HCT116 (cell line): ENCODE measurements at regions not wholly inside any gene's neighbourhood (a gene's known extent, or its start where the extent isn't known, plus 50 kb on each side); places are given as distances from the start of the nearest gene placed in this dataset.

ENCODE experiments used
- ATAC-seq: fragments of 200-7000 bp; cut with Tn5 transposase; 2 replicates; pipeline ENCODE4 v1.9.1; 2020; ENCODE audit warnings: mild to moderate bottlenecking, moderate library complexity
- BruUV-seq: library from RNA; stranded (reverse); fragments of 400-500 nt; replicated peaks from 2 replicates; lab custom pipeline; 2021; lab: Mats Ljungman, UMichigan
- CTCF ChIA-PET: fragments of 300-600 bp; sonication (Branson Sonifier 250); formaldehyde crosslinking; loops from one replicate; lab custom pipeline; 2021; ENCODE audit warnings: antibody characterized with exemption; lab: Charles Lee
- POLR2A ChIA-PET: fragments of 300-600, 350-600 bp; sonication (Branson Sonifier 250); formaldehyde crosslinking; loops from one replicate; lab custom pipeline; 2021; ENCODE audit warnings: antibody characterized with exemption; lab: Charles Lee
- RAD21 ChIA-PET, 2 experiments: fragments of 300-600 bp; sonication (Branson Sonifier 250); formaldehyde crosslinking; loops; one replicate each; lab custom pipeline; 2023; ENCODE audit warnings: low total read pairs in 2 of 2; ENCODE audit not compliant: uncharacterized antibody in 2 of 2, unreplicated experiment in 2 of 2, low non-redundant PET in 1 of 2; lab: Charles Lee
- DNase-seq: peaks from one replicate; pipeline ENCODE4 v3.0.0-alpha.2; 2010; ENCODE audit warnings: low read depth, low spot score
- H2AFZ ChIP-seq: fragments of 200-600 bp; shearing (Covaris generic), sonication (generic); 2 replicates; pipeline ENCODE4 v1.6.1; 2017; ENCODE audit warnings: low read depth, mixed run types, mixed read lengths, antibody characterized with exemption, low read length; ENCODE audit not compliant: poor library complexity, severe bottlenecking
- H3K27ac ChIP-seq: 2 replicates; pipeline ENCODE4 v1.5.1; 2012; ENCODE audit warnings: low read depth, low read length
- H3K27me3 ChIP-seq: fragments of 200-600 bp; sonication (generic); 2 replicates; pipeline ENCODE4 v1.6.1; 2016; ENCODE audit warnings: mixed run types, low read length, mixed read lengths; ENCODE audit not compliant: insufficient read depth
- H3K36me3 ChIP-seq, 2 experiments: fragments of 200-500 bp in 1 of 2; fragments of 200-600 bp in 1 of 2; sonication (Bioruptor generic) in 1 of 2; sonication (generic) in 1 of 2; 2 replicates each; pipeline versions ENCODE4 v1.5.1 to v1.6.1; 2014 to 2016; ENCODE audit warnings: low read length in 2 of 2, inconsistent platforms in 1 of 2, mixed read lengths in 1 of 2, mixed run types in 1 of 2; ENCODE audit not compliant: insufficient read depth in 2 of 2, control insufficient read depth in 1 of 2
- H3K4me1 ChIP-seq, 2 experiments: fragments of 200-600 bp in 1 of 2; sonication (generic) in 1 of 2; 2 replicates each; pipeline versions ENCODE4 v1.5.1 to v1.6.1; 2012 to 2017; ENCODE audit warnings: low read length in 2 of 2, inconsistent platforms in 1 of 2, mild to moderate bottlenecking in 1 of 2, mixed read lengths in 1 of 2, mixed run types in 1 of 2, moderate library complexity in 1 of 2; ENCODE audit not compliant: insufficient read depth in 2 of 2, control insufficient read depth in 1 of 2
- H3K4me2 ChIP-seq: fragments of 200-600 bp; sonication (generic); 2 replicates; pipeline ENCODE4 v1.6.1; 2017; ENCODE audit warnings: mixed run types, low read length, mixed read lengths
- H3K4me3 ChIP-seq, 2 experiments: fragments of 200-600 bp in 1 of 2; sonication (generic) in 1 of 2; replicated peaks in 1 of 2; 2 replicates each; pipeline ENCODE4 v1.5.1; 2011 to 2016; ENCODE audit warnings: low read length in 2 of 2, control low read depth in 1 of 2, low read depth in 1 of 2, mild to moderate bottlenecking in 1 of 2, mixed read lengths in 1 of 2, mixed run types in 1 of 2
- H3K79me2 ChIP-seq: fragments of 200-600 bp; sonication (generic); 2 replicates; pipeline ENCODE4 v1.6.1; 2017; ENCODE audit warnings: mild to moderate bottlenecking, mixed run types, low read length, moderate library complexity, mixed read lengths; ENCODE audit not compliant: insufficient read depth
- H3K9ac ChIP-seq: fragments of 200-600 bp; sonication (generic); 2 replicates; pipeline ENCODE4 v1.6.1; 2016; ENCODE audit warnings: low read length, mixed read lengths
- H3K9me2 ChIP-seq: fragments of 200-600 bp; sonication (generic), shearing (Covaris generic); 2 replicates; pipeline ENCODE4 v1.6.1; 2017; ENCODE audit warnings: mixed run types, mild to moderate bottlenecking, moderate library complexity; ENCODE audit not compliant: insufficient read depth
- H3K9me3 ChIP-seq, 2 experiments: fragments of 200-500 bp in 1 of 2; fragments of 200-600 bp in 1 of 2; sonication (Bioruptor generic) in 1 of 2; sonication (generic) in 1 of 2; 2 replicates each; pipeline ENCODE4 v1.6.1; 2014 to 2017; ENCODE audit warnings: low read length in 2 of 2, mixed read lengths in 2 of 2, inconsistent platforms in 1 of 2, low read depth in 1 of 2, mild to moderate bottlenecking in 1 of 2, mixed run types in 1 of 2, moderate library complexity in 1 of 2; ENCODE audit not compliant: control insufficient read depth in 1 of 2, insufficient read depth in 1 of 2
- H4K20me1 ChIP-seq: fragments of 200-600 bp; sonication (generic), shearing (Covaris generic); 2 replicates; pipeline ENCODE4 v1.6.1; 2017; ENCODE audit warnings: mixed run types, mild to moderate bottlenecking, moderate library complexity; ENCODE audit not compliant: insufficient read depth
- CBX3 ChIP-seq: IDR thresholded peaks from 2 replicates; pipeline ENCODE4 v1.6.1; 2012; ENCODE audit warnings: low read depth
- CEBPB ChIP-seq: IDR thresholded peaks from 2 replicates; pipeline ENCODE4 v1.6.1; 2012; ENCODE audit warnings: low read depth
- EGR1 ChIP-seq: IDR thresholded peaks from 2 replicates; pipeline ENCODE4 v1.6.1; 2012; ENCODE audit warnings: low read depth
- ELF1 ChIP-seq: IDR thresholded peaks from 2 replicates; pipeline ENCODE4 v1.6.1; 2012; ENCODE audit warnings: low read depth, borderline replicate concordance
- EZH2phosphoT487 ChIP-seq: fragments of 200-600 bp; IDR thresholded peaks from 2 replicates; pipeline ENCODE4 v1.6.1; 2018; ENCODE audit warnings: antibody characterized with exemption, borderline replicate concordance
- JUND ChIP-seq: IDR thresholded peaks from 2 replicates; pipeline ENCODE4 v1.6.1; 2012
- POLR2A ChIP-seq: IDR thresholded peaks from 2 replicates; pipeline ENCODE4 v1.7.0; 2011; ENCODE audit warnings: borderline replicate concordance; ENCODE audit not compliant: insufficient read depth, insufficient read length; ENCODE audit errors: extremely low read depth
- POLR2AphosphoS5 ChIP-seq: IDR thresholded peaks from 2 replicates; pipeline ENCODE4 v1.6.1; 2011; ENCODE audit warnings: mild to moderate bottlenecking, low read depth, low read length, moderate library complexity
- RAD21 ChIP-seq: IDR thresholded peaks from 2 replicates; pipeline ENCODE4 v1.6.1; 2012; ENCODE audit warnings: low read depth, mild to moderate bottlenecking
- SIN3A ChIP-seq: IDR thresholded peaks from 2 replicates; pipeline ENCODE4 v1.6.1; 2012; ENCODE audit warnings: low read depth
- SP1 ChIP-seq: IDR thresholded peaks from 2 replicates; pipeline ENCODE4 v1.6.1; 2012; ENCODE audit warnings: low read depth
- TCF7L2 ChIP-seq: IDR thresholded peaks from 2 replicates; pipeline ENCODE4 v1.7.0; 2011; ENCODE audit warnings: borderline replicate concordance, inconsistent platforms; ENCODE audit not compliant: insufficient read depth, insufficient read length; ENCODE audit errors: extremely low read depth
- YY1 ChIP-seq: IDR thresholded peaks from 2 replicates; pipeline ENCODE4 v1.6.1; 2011; ENCODE audit warnings: low read length, low read depth, moderate library complexity, mild to moderate bottlenecking; ENCODE audit not compliant: insufficient replicate concordance; ENCODE audit errors: extremely low read depth
- ZFX ChIP-seq: fragments of 450-650 bp; IDR thresholded peaks from 2 replicates; pipeline ENCODE4 v1.6.1; 2017
- ZNF274 ChIP-seq: fragments of 200-500 bp; sonication (Bioruptor generic); IDR thresholded peaks from 2 replicates; pipeline ENCODE4 v1.6.1; 2014; ENCODE audit warnings: mild to moderate bottlenecking, low read depth, low read length, inconsistent platforms
- intact Hi-C: fragments of 100-400 bp; cut with micrococcal nuclease; formaldehyde crosslinking; loops from 2 replicates; pipeline ENCODE4 v1.10.0; 2022
- TF ChIP-seq, protein P1 (sequence below): IDR thresholded peaks from 2 replicates; pipeline ENCODE4 v1.6.1; 2011; ENCODE audit warnings: mild to moderate bottlenecking, low read length, moderate library complexity; ENCODE audit not compliant: insufficient replicate concordance; ENCODE audit errors: extremely low read depth
- TF ChIP-seq, protein P2 (sequence below), 3 experiments: fragments of 200-600 bp in 1 of 3; sonication (generic) in 1 of 3; IDR thresholded peaks in 2 of 3; conservative IDR thresholded peaks in 1 of 3; 2 replicates each; pipeline ENCODE4 v1.5.1; 2012 to 2017; ENCODE audit warnings: low read depth in 2 of 3, low read length in 2 of 3, antibody characterized with exemption in 1 of 3, borderline replicate concordance in 1 of 3, control low read depth in 1 of 3, mild to moderate bottlenecking in 1 of 3, mixed read lengths in 1 of 3, mixed run types in 1 of 3, moderate library complexity in 1 of 3; ENCODE audit not compliant: insufficient read depth in 1 of 3

- Histone ChIP-seq H3K79me2 (no peaks in the 10 kb centered on the region), H3K36me3 (no peaks in the 10 kb centered on the region), H4K20me1 (no peaks in the 10 kb centered on the region), H3K9ac (no peak overlapping the region), H3K4me1 (no peaks in the 10 kb centered on the region), H3K4me2 (no peak overlapping the region), H2AFZ (no peak overlapping the region), H3K9me3 (peaks cover 0 to 6% of the 10 kb centered on the region in 2 experiments; a peak in 1 of 4 replicates), H3K4me3 (no peak overlapping the region), H3K9me2 (no peaks in the 10 kb centered on the region; the same call in 1 of the 2 replicates), H3K27me3 (no peaks in the 10 kb centered on the region), H3K27ac (no peak overlapping the region)
- ChIA-PET POLR2A (no interaction called here), CTCF (interaction anchor here (1.0 kb wide), 2 partner anchors 531 to 849 kb away, joined by 4 read pairs; no protein-coding TSS in a partner anchor), RAD21 (no interaction called here)
- intact Hi-C loops = loop anchor here (10.0 kb wide), 1 partner anchor 520 kb away; no protein-coding TSS in a partner anchor
- no TSS peak for BruUV-seq
- ATAC-seq = no peak
- TF ChIP-seq, protein P1, sequence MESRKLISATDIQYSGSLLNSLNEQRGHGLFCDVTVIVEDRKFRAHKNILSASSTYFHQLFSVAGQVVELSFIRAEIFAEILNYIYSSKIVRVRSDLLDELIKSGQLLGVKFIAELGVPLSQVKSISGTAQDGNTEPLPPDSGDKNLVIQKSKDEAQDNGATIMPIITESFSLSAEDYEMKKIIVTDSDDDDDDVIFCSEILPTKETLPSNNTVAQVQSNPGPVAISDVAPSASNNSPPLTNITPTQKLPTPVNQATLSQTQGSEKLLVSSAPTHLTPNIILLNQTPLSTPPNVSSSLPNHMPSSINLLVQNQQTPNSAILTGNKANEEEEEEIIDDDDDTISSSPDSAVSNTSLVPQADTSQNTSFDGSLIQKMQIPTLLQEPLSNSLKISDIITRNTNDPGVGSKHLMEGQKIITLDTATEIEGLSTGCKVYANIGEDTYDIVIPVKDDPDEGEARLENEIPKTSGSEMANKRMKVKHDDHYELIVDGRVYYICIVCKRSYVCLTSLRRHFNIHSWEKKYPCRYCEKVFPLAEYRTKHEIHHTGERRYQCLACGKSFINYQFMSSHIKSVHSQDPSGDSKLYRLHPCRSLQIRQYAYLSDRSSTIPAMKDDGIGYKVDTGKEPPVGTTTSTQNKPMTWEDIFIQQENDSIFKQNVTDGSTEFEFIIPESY = no peak
- TF ChIP-seq CEBPB (no peak), EGR1 (no peak), ZFX (no peak), YY1 (no peak), SIN3A (no peak), SP1 (no peak), TCF7L2 (no peak), EZH2phosphoT487 (no peak), JUND (no peak), POLR2A (no peak), POLR2AphosphoS5 (no peak), CBX3 (no peak), ELF1 (no peak), RAD21 (no peak), ZNF274 (no peak)
- TF ChIP-seq, protein P2, sequence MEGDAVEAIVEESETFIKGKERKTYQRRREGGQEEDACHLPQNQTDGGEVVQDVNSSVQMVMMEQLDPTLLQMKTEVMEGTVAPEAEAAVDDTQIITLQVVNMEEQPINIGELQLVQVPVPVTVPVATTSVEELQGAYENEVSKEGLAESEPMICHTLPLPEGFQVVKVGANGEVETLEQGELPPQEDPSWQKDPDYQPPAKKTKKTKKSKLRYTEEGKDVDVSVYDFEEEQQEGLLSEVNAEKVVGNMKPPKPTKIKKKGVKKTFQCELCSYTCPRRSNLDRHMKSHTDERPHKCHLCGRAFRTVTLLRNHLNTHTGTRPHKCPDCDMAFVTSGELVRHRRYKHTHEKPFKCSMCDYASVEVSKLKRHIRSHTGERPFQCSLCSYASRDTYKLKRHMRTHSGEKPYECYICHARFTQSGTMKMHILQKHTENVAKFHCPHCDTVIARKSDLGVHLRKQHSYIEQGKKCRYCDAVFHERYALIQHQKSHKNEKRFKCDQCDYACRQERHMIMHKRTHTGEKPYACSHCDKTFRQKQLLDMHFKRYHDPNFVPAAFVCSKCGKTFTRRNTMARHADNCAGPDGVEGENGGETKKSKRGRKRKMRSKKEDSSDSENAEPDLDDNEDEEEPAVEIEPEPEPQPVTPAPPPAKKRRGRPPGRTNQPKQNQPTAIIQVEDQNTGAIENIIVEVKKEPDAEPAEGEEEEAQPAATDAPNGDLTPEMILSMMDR (IDR thresholded peaks at IDR 0.05 in 2 of 3, conservative IDR thresholded peaks at IDR 0.05 in 1 of 3; ENCODE audit: borderline replicate concordance in 1 of 3, insufficient read depth in 1 of 3, low read depth in 2 of 3, low read length in 2 of 3) = no peak
- no peak for DNase-seq
Observed at GRCh38 chr12:41795051-41795600, 349.5 kb downstream of the GXYLT1 start.
